HG02840 (cell line): ENCODE measurements at regions not wholly inside any gene's neighbourhood (a gene's known extent, or its start where the extent isn't known, plus 50 kb on each side); places are given as distances from the start of the nearest gene placed in this dataset.
"Not testable (repeated sequence)": the region's sequence is repeated elsewhere in the genome, so short reads cannot be mapped to it uniquely, and the experiment has no call there.

Experiments
- ATAC-seq: cut with Tn5 transposase; IDR thresholded peaks from one replicate; pipeline ENCODE4 v1.9.1; 2021; ENCODE audit warnings: mild to moderate bottlenecking, moderate library complexity, moderate number of reproducible peaks; ENCODE audit not compliant: unreplicated experiment, low FRiP score

GRCh38 chr1:38210895-38211177 lies 164.2 kb upstream of the POU3F1 start:
- ATAC-seq, result no peak

GRCh38 chr1:38210021-38210894 lies 163.7 kb upstream of the POU3F1 start:
- no peak for ATAC-seq

- no peak for ATAC-seq
These were observed 162.4 kb upstream of the POU3F1 start for GRCh38 chr1:38208716-38209632.

DNA sequence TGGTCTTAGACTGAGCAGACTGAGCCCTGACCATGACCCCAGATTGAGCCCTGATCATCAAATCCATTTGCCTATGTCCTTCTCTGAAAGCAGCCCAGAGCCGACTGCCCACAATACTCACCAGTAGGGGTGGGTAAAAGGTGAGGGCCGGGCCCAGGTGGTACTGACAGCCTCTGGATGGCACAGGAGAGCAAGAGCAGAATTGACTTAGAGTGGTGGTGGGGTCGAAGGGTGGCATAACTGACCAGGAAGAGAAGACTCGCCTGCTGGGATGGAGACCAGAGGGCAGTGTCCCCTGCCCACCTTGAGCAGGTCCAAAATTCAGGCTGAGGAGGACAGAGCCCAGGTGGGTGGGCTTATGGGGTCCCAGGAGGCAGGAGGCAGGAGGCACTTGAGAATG lies 161.3 kb upstream of the POU3F1 start:
- ATAC-seq, result no peak

- no peak for ATAC-seq
These were observed 160.7 kb upstream of the POU3F1 start for GRCh38 chr1:38207275-38207674.

DNA sequence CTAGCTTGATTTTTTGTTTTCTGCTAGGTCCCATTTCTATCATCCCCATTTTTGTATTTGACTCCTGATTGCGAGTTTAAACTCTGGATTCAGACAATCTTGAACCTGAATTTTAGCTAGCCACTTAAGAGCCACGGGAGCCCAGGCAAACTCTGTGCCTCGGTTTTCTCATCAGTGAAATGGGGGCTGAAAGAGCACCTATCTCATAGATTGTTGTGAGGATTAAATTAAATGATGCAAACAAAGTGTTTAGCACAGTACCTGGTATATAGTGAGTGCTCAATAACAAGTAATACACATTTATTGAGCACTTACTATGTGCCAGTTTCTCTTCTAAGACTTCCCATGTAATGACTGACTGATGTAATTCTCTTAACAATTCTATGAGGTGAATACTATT lies 158.1 kb upstream of the POU3F1 start:
- ATAC-seq, result no peak

DNA sequence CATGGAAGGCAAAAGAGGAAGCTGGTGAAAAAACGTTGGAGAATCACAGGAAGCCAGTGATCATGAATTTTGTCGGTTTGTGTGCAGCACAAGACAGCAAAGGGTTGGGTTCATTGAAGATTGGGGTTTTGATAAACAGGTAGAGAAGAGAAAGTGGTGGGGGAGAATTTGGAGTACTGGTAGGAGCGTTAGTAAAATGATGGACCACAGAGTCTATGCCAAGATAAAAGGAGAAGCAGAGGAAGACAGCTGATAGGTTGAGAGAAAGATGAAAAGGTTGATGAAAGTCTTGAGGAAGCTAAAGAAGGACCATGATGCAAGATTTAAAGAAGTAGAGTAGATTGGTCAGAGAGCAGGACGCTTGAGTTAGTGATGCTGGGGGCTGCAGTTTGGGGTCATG lies 156.8 kb upstream of the POU3F1 start:
- ATAC-seq, result no peak

GRCh38 chr1:38201431-38201830 lies 154.8 kb upstream of the POU3F1 start:
- ATAC-seq, result no peak

DNA sequence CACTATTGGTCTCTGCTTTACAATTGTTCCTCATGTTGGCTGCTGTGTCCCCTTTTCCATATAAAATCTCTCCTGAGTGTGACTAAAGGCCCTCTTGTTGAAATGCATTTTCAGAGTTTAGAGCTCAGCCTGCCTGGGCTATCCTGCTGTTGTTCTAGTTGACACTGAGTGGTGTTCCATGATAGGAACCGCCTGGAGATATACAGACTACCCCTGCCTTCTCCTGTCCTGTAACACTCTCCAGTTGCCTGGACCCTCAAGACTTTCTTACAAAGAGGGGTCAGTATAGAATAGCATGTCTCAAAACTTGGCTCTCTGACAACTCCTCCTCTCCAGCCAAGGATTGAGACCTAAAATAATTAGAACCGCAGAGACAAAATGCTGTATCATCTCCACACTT lies 152.0 kb upstream of the POU3F1 start:
- ATAC-seq, result no peak

GRCh38 chr1:38198099-38198498 lies 151.5 kb upstream of the POU3F1 start:
- ATAC-seq, result no peak

- ATAC-seq, result no peak
These were observed 150.9 kb upstream of the POU3F1 start for GRCh38 chr1:38197312-38198061.

DNA sequence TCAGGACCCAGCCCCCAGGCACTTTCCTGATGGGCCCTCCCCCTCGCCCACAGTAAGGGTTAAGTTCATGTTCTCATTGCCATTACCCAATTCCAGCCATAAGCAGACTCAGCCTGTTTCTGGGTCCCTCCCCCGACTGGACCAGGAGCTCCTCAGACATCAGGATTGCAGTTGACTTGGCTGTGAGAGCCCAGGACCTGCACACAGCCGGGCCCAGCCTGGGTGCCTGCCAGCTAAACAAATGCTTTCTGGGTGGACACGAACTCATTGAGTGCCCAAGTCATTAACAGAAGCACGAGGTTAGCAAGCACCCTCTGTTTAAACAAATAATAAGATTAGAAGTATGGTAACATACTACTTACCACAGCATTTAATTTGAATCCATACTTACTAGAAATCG lies 147.9 kb upstream of the POU3F1 start:
- ATAC-seq, result no peak

GRCh38 chr1:38193040-38193439 lies 146.4 kb upstream of the POU3F1 start:
- no peak for ATAC-seq

- no peak for ATAC-seq
These were observed 144.9 kb upstream of the POU3F1 start for GRCh38 chr1:38191461-38191860.

GRCh38 chr1:38190983-38191382 lies 144.4 kb upstream of the POU3F1 start:
- no peak for ATAC-seq

- ATAC-seq, result no peak
These were observed 141.0 kb upstream of the POU3F1 start for GRCh38 chr1:38187552-38187951.

DNA sequence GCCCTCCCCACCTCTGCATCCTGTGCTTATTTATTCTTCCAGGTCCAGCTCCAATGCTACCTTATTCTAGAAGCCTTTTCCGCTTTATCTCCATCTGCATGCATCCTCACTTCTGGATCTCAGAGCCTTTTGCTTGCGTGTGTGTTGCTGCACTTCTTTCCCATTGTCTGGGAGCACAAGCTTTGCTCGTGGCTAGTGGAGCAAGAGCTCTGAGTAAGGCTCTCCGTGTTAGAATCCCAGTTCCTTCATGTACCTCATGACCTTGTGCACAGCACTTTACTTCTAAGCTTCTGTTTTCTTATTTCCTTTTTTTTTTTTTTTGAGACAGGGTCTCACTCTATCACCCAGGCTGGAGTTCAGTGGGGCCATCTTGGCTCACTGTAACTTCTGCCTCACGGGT lies 140.0 kb upstream of the POU3F1 start:
- ATAC-seq, result no peak

GRCh38 chr1:38185913-38186312 lies 139.3 kb upstream of the POU3F1 start:
- ATAC-seq, result no peak

- no peak for ATAC-seq
These were observed 137.2 kb upstream of the POU3F1 start for GRCh38 chr1:38183747-38184146.

GRCh38 chr1:38183096-38183495 lies 136.5 kb upstream of the POU3F1 start:
- ATAC-seq, result no peak

GRCh38 chr1:38180388-38180787 lies 133.8 kb upstream of the POU3F1 start:
- not testable (repeated sequence) for ATAC-seq
